SK-N-SH (cell line): ENCODE measurements at regions not wholly inside any gene's neighbourhood (a gene's known extent, or its start where the extent isn't known, plus 50 kb on each side); places are given as distances from the start of the nearest gene placed in this dataset.

ENCODE experiments used
- CTCF ChIA-PET: fragments of 300-600, 350-600 bp; formaldehyde crosslinking; extraction: SDS; loops from one replicate; lab custom pipeline; 2021; lab: Yijun Ruan, JAX
- POLR2A ChIA-PET: fragments of 350-600 bp; sonication (Branson Sonifier 250); formaldehyde crosslinking; extraction: SDS; loops from one replicate; lab custom pipeline; 2020; ENCODE audit warnings: antibody characterized with exemption, inconsistent platforms; lab: Yijun Ruan, JAX
- DNase-seq: peaks from one replicate; pipeline ENCODE4 v3.0.0; 2012
- H2AFZ ChIP-seq: fragments of 200-600 bp; sonication (generic); 2 replicates; pipeline ENCODE4 v1.8.1; 2016; ENCODE audit warnings: antibody characterized with exemption, mild to moderate bottlenecking, low read depth
- H3F3A ChIP-seq: fragments of 200-600 bp; sonication (generic); replicated peaks from 2 replicates; pipeline ENCODE3; 2016; ENCODE audit warnings: antibody characterized with exemption, mild to moderate bottlenecking; ENCODE audit not compliant: insufficient read depth
- H3K27ac ChIP-seq, 2 experiments: fragments of 200-500 bp in 1 of 2; fragments of 200-600 bp in 1 of 2; sonication (Bioruptor generic) in 1 of 2; sonication (generic), shearing (Covaris generic) in 1 of 2; 2 replicates each; pipeline versions ENCODE4 v1.5.1 to v1.6.1; 2014 to 2016; ENCODE audit warnings: low read depth in 2 of 2, inconsistent platforms in 1 of 2, low read length in 1 of 2, mild to moderate bottlenecking in 1 of 2, mixed read lengths in 1 of 2
- H3K27me3 ChIP-seq: fragments of 200-600 bp; sonication (generic), shearing (Covaris generic); 2 replicates; pipeline ENCODE4 v1.6.1; 2016; ENCODE audit warnings: mixed run types; ENCODE audit not compliant: insufficient read depth
- H3K36me3 ChIP-seq, 2 experiments: fragments of 200-500 bp in 1 of 2; fragments of 200-600 bp in 1 of 2; sonication (Bioruptor generic) in 1 of 2; sonication (generic) in 1 of 2; replicated peaks in 1 of 2; 2 replicates each; pipeline versions ENCODE3 to v1.5.1; 2014 to 2016; ENCODE audit warnings: low read length in 1 of 2, mild to moderate bottlenecking in 1 of 2; ENCODE audit not compliant: insufficient read depth in 2 of 2, control insufficient read depth in 1 of 2
- H3K4me1 ChIP-seq, 2 experiments: fragments of 200-500 bp in 1 of 2; fragments of 200-600 bp in 1 of 2; sonication (Bioruptor generic) in 1 of 2; sonication (generic), shearing (Covaris generic) in 1 of 2; 2 replicates each; pipeline versions ENCODE4 v1.5.1 to v1.6.1; 2014 to 2016; ENCODE audit warnings: low read depth in 1 of 2, low read length in 1 of 2, mixed run types in 1 of 2; ENCODE audit not compliant: insufficient read depth in 2 of 2, control insufficient read depth in 1 of 2
- H3K4me2 ChIP-seq: fragments of 200-600 bp; sonication (generic), shearing (Covaris generic); 2 replicates; pipeline ENCODE4 v1.6.1; 2017; ENCODE audit warnings: mixed run types
- H3K4me3 ChIP-seq, 2 experiments: fragments of 200-500 bp in 1 of 2; fragments of 200-600 bp in 1 of 2; sonication (Bioruptor generic) in 1 of 2; sonication (generic), shearing (Covaris generic) in 1 of 2; 2 replicates each; pipeline versions ENCODE4 v1.5.1 to v1.8.1; 2014 to 2016; ENCODE audit warnings: low read depth in 2 of 2, inconsistent platforms in 1 of 2, low read length in 1 of 2, mild to moderate bottlenecking in 1 of 2, mixed read lengths in 1 of 2, moderate library complexity in 1 of 2
- H3K79me2 ChIP-seq: fragments of 200-600 bp; sonication (generic); 2 replicates; pipeline ENCODE4 v1.8.1; 2017; ENCODE audit warnings: mild to moderate bottlenecking; ENCODE audit not compliant: insufficient read depth
- H3K9ac ChIP-seq: fragments of 200-600 bp; sonication (generic); 2 replicates; pipeline ENCODE4 v1.6.1; 2017; ENCODE audit warnings: mixed run types
- H3K9me2 ChIP-seq: fragments of 200-600 bp; sonication (generic); 2 replicates; pipeline ENCODE4 v1.6.1; 2017; ENCODE audit warnings: mixed run types
- H3K9me3 ChIP-seq: fragments of 200-600 bp; sonication (generic); 2 replicates; pipeline ENCODE4 v1.6.1; 2017; ENCODE audit warnings: mixed run types, mild to moderate bottlenecking, moderate library complexity
- H4K20me1 ChIP-seq: fragments of 200-600 bp; sonication (generic); 2 replicates; pipeline ENCODE4 v1.6.1; 2017; ENCODE audit warnings: mild to moderate bottlenecking, mixed run types; ENCODE audit not compliant: insufficient read depth
- CHD2 ChIP-seq: fragments of 150-350 bp; IDR thresholded peaks from 2 replicates; pipeline ENCODE4 v1.6.1; 2018; ENCODE audit warnings: low read length; ENCODE audit not compliant: partially characterized antibody
- FOXM1 ChIP-seq: IDR thresholded peaks from 2 replicates; pipeline ENCODE4 v1.4.0; 2012; ENCODE audit warnings: low read depth, mild to moderate bottlenecking
- IRF3 ChIP-seq: fragments of 150-350 bp; IDR thresholded peaks from 2 replicates; pipeline ENCODE4 v1.6.1; 2016; ENCODE audit warnings: mild to moderate bottlenecking, low read depth, low read length
- JUND ChIP-seq: IDR thresholded peaks from 2 replicates; pipeline ENCODE4 v1.4.0; 2012
- MAX ChIP-seq: IDR thresholded peaks from 2 replicates; pipeline ENCODE4 v1.4.0; 2012; ENCODE audit warnings: low read depth
- NRF1 ChIP-seq: IDR thresholded peaks from 2 replicates; pipeline ENCODE4 v1.6.1; 2012; ENCODE audit warnings: low read depth, mild to moderate bottlenecking, low read length
- POLR2AphosphoS5 ChIP-seq: IDR thresholded peaks from 2 replicates; pipeline ENCODE4 v1.6.1; 2012; ENCODE audit warnings: low read depth, low read length
- RAD21 ChIP-seq: IDR thresholded peaks from 2 replicates; pipeline ENCODE4 v1.6.1; 2012; ENCODE audit warnings: mild to moderate bottlenecking, low read length
- REST ChIP-seq: IDR thresholded peaks from 2 replicates; pipeline ENCODE4 v1.6.1; 2012; ENCODE audit warnings: mild to moderate bottlenecking, low read depth, low read length, moderate library complexity
- RFX5 ChIP-seq: IDR thresholded peaks from 2 replicates; pipeline ENCODE4 v1.6.1; 2012; ENCODE audit warnings: mild to moderate bottlenecking, improper control_type of control experiment, low read length
- TEAD4 ChIP-seq: IDR thresholded peaks from 2 replicates; pipeline ENCODE4 v1.4.0; 2012; ENCODE audit warnings: mild to moderate bottlenecking, borderline replicate concordance; ENCODE audit not compliant: insufficient read depth
- WGBS: methylation state at CpG from one replicate; pipeline ENCODE4 v1.1.6; 2017; ENCODE audit warnings: low lambda C conversion rate; 5-methylcytosine and 5-hydroxymethylcytosine counted together
- TF ChIP-seq, protein P1 (sequence below): IDR thresholded peaks from 2 replicates; pipeline ENCODE4 v1.4.0; 2012; ENCODE audit warnings: low read depth, borderline replicate concordance
- TF ChIP-seq, protein P2 (sequence below): fragments of 150-350 bp; IDR thresholded peaks from 2 replicates; pipeline ENCODE4 v1.6.1; 2017; ENCODE audit warnings: antibody characterized with exemption, low read length, low read depth, borderline replicate concordance
- TF ChIP-seq, protein P3 (sequence below): IDR thresholded peaks from 2 replicates; pipeline ENCODE4 v1.4.0; 2012; ENCODE audit warnings: low read depth, borderline replicate concordance

DNA sequence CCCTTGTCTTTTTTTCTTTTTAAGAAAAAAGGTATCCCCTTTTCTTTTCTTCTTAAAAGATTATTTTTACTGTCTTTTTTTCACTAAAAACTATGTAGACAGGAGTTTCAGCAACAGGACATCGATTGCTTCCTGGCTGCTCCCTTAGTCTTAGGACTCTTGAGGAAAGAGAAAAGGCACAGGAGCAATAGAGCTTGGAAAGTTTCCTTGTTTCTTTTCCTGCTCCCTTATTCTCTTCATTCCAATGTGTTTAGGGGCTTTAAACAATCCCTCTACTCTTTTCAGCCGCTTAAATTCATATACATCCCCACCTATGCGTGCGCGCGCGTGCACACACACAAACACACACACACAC is 182.2 kb upstream of the FOXN2 start:
- H3K36me3 ChIP-seq = no peaks in the 10 kb centered on the region
- no peak overlapping the region for H3K4me2 ChIP-seq
- CTCF ChIA-PET = interaction anchor here (0.8 to 0.9 kb wide), 2 partner anchors 206 to 283 kb away, joined by 3 read pairs; no protein-coding TSS in a partner anchor
- H3K27ac ChIP-seq = no peak overlapping the region
- H3K79me2 ChIP-seq = no peaks in the 10 kb centered on the region
- H4K20me1 ChIP-seq = no peaks in the 10 kb centered on the region
- no peaks in the 10 kb centered on the region for H3F3A ChIP-seq
- no peak for DNase-seq
- no peaks in the 10 kb centered on the region for H3K9me2 ChIP-seq
- no peak overlapping the region for H2AFZ ChIP-seq
- POLR2A ChIA-PET = no interaction called here
- no peak overlapping the region for H3K9ac ChIP-seq
- H3K9me3 ChIP-seq = no peaks in the 10 kb centered on the region
- no peak overlapping the region for H3K4me3 ChIP-seq
- TF ChIP-seq, protein P1, sequence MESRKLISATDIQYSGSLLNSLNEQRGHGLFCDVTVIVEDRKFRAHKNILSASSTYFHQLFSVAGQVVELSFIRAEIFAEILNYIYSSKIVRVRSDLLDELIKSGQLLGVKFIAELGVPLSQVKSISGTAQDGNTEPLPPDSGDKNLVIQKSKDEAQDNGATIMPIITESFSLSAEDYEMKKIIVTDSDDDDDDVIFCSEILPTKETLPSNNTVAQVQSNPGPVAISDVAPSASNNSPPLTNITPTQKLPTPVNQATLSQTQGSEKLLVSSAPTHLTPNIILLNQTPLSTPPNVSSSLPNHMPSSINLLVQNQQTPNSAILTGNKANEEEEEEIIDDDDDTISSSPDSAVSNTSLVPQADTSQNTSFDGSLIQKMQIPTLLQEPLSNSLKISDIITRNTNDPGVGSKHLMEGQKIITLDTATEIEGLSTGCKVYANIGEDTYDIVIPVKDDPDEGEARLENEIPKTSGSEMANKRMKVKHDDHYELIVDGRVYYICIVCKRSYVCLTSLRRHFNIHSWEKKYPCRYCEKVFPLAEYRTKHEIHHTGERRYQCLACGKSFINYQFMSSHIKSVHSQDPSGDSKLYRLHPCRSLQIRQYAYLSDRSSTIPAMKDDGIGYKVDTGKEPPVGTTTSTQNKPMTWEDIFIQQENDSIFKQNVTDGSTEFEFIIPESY = no peak
- no peak for TF ChIP-seq MAX
- no peak for TF ChIP-seq FOXM1
- TF ChIP-seq IRF3 = no peak
- no peak for TF ChIP-seq TEAD4
- TF ChIP-seq POLR2AphosphoS5 = no peak
- no peak for TF ChIP-seq JUND
- TF ChIP-seq RFX5 = no peak
- TF ChIP-seq RAD21 = no peak
- TF ChIP-seq NRF1 = no peak
- no peak for TF ChIP-seq CHD2
- TF ChIP-seq, protein P2, sequence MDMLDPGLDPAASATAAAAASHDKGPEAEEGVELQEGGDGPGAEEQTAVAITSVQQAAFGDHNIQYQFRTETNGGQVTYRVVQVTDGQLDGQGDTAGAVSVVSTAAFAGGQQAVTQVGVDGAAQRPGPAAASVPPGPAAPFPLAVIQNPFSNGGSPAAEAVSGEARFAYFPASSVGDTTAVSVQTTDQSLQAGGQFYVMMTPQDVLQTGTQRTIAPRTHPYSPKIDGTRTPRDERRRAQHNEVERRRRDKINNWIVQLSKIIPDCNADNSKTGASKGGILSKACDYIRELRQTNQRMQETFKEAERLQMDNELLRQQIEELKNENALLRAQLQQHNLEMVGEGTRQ = no peak
- TF ChIP-seq, protein P3, sequence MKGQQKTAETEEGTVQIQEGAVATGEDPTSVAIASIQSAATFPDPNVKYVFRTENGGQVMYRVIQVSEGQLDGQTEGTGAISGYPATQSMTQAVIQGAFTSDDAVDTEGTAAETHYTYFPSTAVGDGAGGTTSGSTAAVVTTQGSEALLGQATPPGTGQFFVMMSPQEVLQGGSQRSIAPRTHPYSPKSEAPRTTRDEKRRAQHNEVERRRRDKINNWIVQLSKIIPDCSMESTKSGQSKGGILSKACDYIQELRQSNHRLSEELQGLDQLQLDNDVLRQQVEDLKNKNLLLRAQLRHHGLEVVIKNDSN = no peak
- no peak for TF ChIP-seq REST
- peaks cover 0 to 5% of the 10 kb centered on the region in 2 experiments; a peak in 2 of 4 replicates for H3K4me1 ChIP-seq
- H3K27me3 ChIP-seq = no peaks in the 10 kb centered on the region
- WGBS = 88% methylated on average over 7 of the region's 7 CpGs
